ENCODE measurements at regions not wholly inside any gene's neighbourhood (a gene's known extent, or its start where the extent isn't known, plus 50 kb on each side); places are given as distances from the start of the nearest gene placed in this dataset.
"Not testable (repeated sequence)": the region's sequence is repeated elsewhere in the genome, so short reads cannot be mapped to it uniquely, and the experiment has no call there.

GRCh38 chr2:153307223-153307622 lies 171.3 kb downstream of the RPRM start:
- DNase-seq (ENCODE audit: low spot score) = no peak

GRCh38 chr2:153299809-153300208 lies 178.8 kb downstream of the RPRM start:
- DNase-seq (ENCODE audit: low spot score) = no peak

GRCh38 chr2:153299217-153299616 lies 179.3 kb downstream of the RPRM start:
- no peak for DNase-seq (ENCODE audit: low spot score)

GRCh38 chr2:153294199-153294786 lies 184.3 kb downstream of the RPRM start:
- DNase-seq (ENCODE audit: low spot score) = no peak

- DNase-seq (ENCODE audit: low spot score) = no peak
Measured at GRCh38 chr2:153291718-153292117, 186.8 kb downstream of the RPRM start.

- peak; percentile 77 for DNase-seq (ENCODE audit: low spot score)
Measured at GRCh38 chr2:153287109-153287801, 191.3 kb downstream of the RPRM start.

- DNase-seq (ENCODE audit: low spot score) = no peak
Measured at GRCh38 chr2:153268941-153269461, 209.6 kb downstream of the RPRM start.

GRCh38 chr2:153256876-153257275 lies 221.7 kb downstream of the RPRM start:
- not testable (repeated sequence) for DNase-seq (ENCODE audit: low spot score)

GRCh38 chr2:153246636-153247035 lies 231.9 kb downstream of the RPRM start:
- DNase-seq (ENCODE audit: low spot score) = not testable (repeated sequence)

GRCh38 chr2:153235516-153235915 lies 243.0 kb downstream of the RPRM start:
- no peak for DNase-seq (ENCODE audit: low spot score)

- no peak for DNase-seq (ENCODE audit: low spot score)
Measured at GRCh38 chr2:153232464-153232863, 246.1 kb downstream of the RPRM start.

GRCh38 chr2:153230977-153231376 lies 247.6 kb downstream of the RPRM start:
- no peak for DNase-seq (ENCODE audit: low spot score)

GRCh38 chr2:153228904-153229303 lies 249.7 kb downstream of the RPRM start:
- no peak for DNase-seq (ENCODE audit: low spot score)

- no peak for DNase-seq (ENCODE audit: low spot score)
Measured at GRCh38 chr2:153227981-153228380, 250.6 kb downstream of the RPRM start.

GRCh38 chr2:153222231-153223165 lies 256.1 kb downstream of the RPRM start:
- no peak for DNase-seq (ENCODE audit: low spot score)

- no peak for DNase-seq (ENCODE audit: low spot score)
Measured at GRCh38 chr2:153221506-153221905, 257.1 kb downstream of the RPRM start.

GRCh38 chr2:153221087-153221486 lies 257.5 kb downstream of the RPRM start:
- no peak for DNase-seq (ENCODE audit: low spot score)

- DNase-seq (ENCODE audit: low spot score) = no peak
Measured at GRCh38 chr2:153218851-153219250, 259.7 kb downstream of the RPRM start.

- DNase-seq (ENCODE audit: low spot score) = no peak
Measured at GRCh38 chr2:153214337-153214736, 264.2 kb downstream of the RPRM start.

- no peak for DNase-seq (ENCODE audit: low spot score)
Measured at GRCh38 chr2:153213022-153213421, 265.5 kb downstream of the RPRM start.

GRCh38 chr2:153197402-153198386 lies 280.9 kb downstream of the RPRM start:
- no peak for DNase-seq (ENCODE audit: low spot score)
